Trophoblast cell (in vitro differentiated cells and primary cell): ENCODE measurements at regions not wholly inside any gene's neighbourhood (a gene's known extent, or its start where the extent isn't known, plus 50 kb on each side); places are given as distances from the start of the nearest gene placed in this dataset.
"Not testable (repeated sequence)": the region's sequence is repeated elsewhere in the genome, so short reads cannot be mapped to it uniquely, and the experiment has no call there.

Experiments
- DNase-seq, 2 donors: peaks; one replicate each; pipeline ENCODE4 v3.0.0-alpha.2; 2016
- H2AFZ ChIP-seq: 2 replicates; pipeline ENCODE4 v1.6.1; 2013; ENCODE audit warnings: low read length, moderate library complexity, mild to moderate bottlenecking; ENCODE audit not compliant: insufficient read depth, poor library complexity
- H2AK5ac ChIP-seq: 2 replicates; pipeline ENCODE4 v1.6.1; 2013; ENCODE audit warnings: mild to moderate bottlenecking, low read length
- H2BK120ac ChIP-seq: 2 replicates; pipeline ENCODE4 v1.6.1; 2013; ENCODE audit warnings: low read length, mild to moderate bottlenecking, moderate library complexity; ENCODE audit not compliant: insufficient read depth, poor library complexity
- H2BK12ac ChIP-seq: 2 replicates; pipeline ENCODE4 v1.6.1; 2013; ENCODE audit warnings: mild to moderate bottlenecking, low read length, moderate library complexity
- H2BK5ac ChIP-seq: 2 replicates; pipeline ENCODE4 v1.6.1; 2013; ENCODE audit warnings: low read length, low read depth, moderate library complexity, mild to moderate bottlenecking; ENCODE audit not compliant: poor library complexity
- H3K14ac ChIP-seq: 2 replicates; pipeline ENCODE4 v1.6.1; 2013; ENCODE audit warnings: mild to moderate bottlenecking, low read length
- H3K18ac ChIP-seq: 2 replicates; pipeline ENCODE4 v1.6.1; 2013; ENCODE audit warnings: mild to moderate bottlenecking, low read length
- H3K23ac ChIP-seq: 2 replicates; pipeline ENCODE4 v1.6.1; 2013; ENCODE audit warnings: low read length
- H3K27ac ChIP-seq: 2 replicates; pipeline ENCODE4 v1.5.1; 2013; ENCODE audit warnings: low read depth, mild to moderate bottlenecking, inconsistent platforms, low read length, moderate library complexity
- H3K27me3 ChIP-seq: 2 replicates; pipeline ENCODE4 v1.6.1; 2013; ENCODE audit warnings: inconsistent platforms, mild to moderate bottlenecking, low read length, moderate library complexity; ENCODE audit not compliant: insufficient read depth
- H3K36me3 ChIP-seq, 2 experiments: 1 replicate in 1 of 2; 2 replicates in 1 of 2; pipeline ENCODE4 v1.6.1; 2013; ENCODE audit warnings: low read length in 2 of 2, mild to moderate bottlenecking in 2 of 2, moderate library complexity in 1 of 2; ENCODE audit not compliant: insufficient read depth in 2 of 2, control insufficient read depth in 1 of 2
- H3K4ac ChIP-seq: 2 replicates; pipeline ENCODE4 v1.6.1; 2013; ENCODE audit warnings: low read depth, mild to moderate bottlenecking, low read length, moderate library complexity
- H3K4me1 ChIP-seq, 2 experiments: 1 replicate in 1 of 2; 2 replicates in 1 of 2; pipeline ENCODE4 v1.6.1; 2013; ENCODE audit warnings: low read length in 2 of 2, mild to moderate bottlenecking in 2 of 2, moderate library complexity in 1 of 2; ENCODE audit not compliant: insufficient read depth in 2 of 2, control insufficient read depth in 1 of 2
- H3K4me2 ChIP-seq: 2 replicates; pipeline ENCODE4 v1.6.1; 2013; ENCODE audit warnings: inconsistent platforms, mild to moderate bottlenecking, low read length, moderate library complexity
- H3K4me3 ChIP-seq: 2 replicates; pipeline ENCODE4 v1.5.1; 2013; ENCODE audit warnings: mild to moderate bottlenecking, low read depth, low read length, inconsistent platforms
- H3K79me1 ChIP-seq: one replicate; pipeline ENCODE4 v1.6.1; 2013; ENCODE audit warnings: low read length
- H3K79me2 ChIP-seq: 2 replicates; pipeline ENCODE4 v1.6.1; 2013; ENCODE audit warnings: low read length, mild to moderate bottlenecking; ENCODE audit not compliant: control insufficient read depth, insufficient read depth, poor library complexity
- H3K9ac ChIP-seq: 2 replicates; pipeline ENCODE4 v1.6.1; 2013; ENCODE audit warnings: mild to moderate bottlenecking, low read length
- H3K9me3 ChIP-seq: 2 replicates; pipeline ENCODE4 v1.6.1; 2013; ENCODE audit warnings: low read depth, mild to moderate bottlenecking, control low read depth, inconsistent platforms, low read length; ENCODE audit not compliant: insufficient read depth
- H4K12ac ChIP-seq: 2 replicates; pipeline ENCODE4 v1.6.1; 2013; ENCODE audit warnings: low read depth, mild to moderate bottlenecking, low read length, moderate library complexity
- H4K8ac ChIP-seq: 2 replicates; pipeline ENCODE4 v1.6.1; 2013; ENCODE audit warnings: low read depth, mild to moderate bottlenecking, low read length, moderate library complexity
- H4K91ac ChIP-seq: one replicate; pipeline ENCODE4 v1.6.1; 2013; ENCODE audit warnings: low read depth, mild to moderate bottlenecking, low read length, moderate library complexity
- WGBS: extraction: QIAGEN DNeasy Blood & Tissue Kit; methylation state at CpG from one replicate; pipeline ENCODE4 v1.1.7; 2013; ENCODE audit warnings: missing lambda C conversion rate; ENCODE audit not compliant: insufficient read length, insufficient coverage; ENCODE audit errors: extremely low coverage; 5-methylcytosine and 5-hydroxymethylcytosine counted together

- not testable (repeated sequence) for DNase-seq, H4K91ac ChIP-seq, H3K23ac ChIP-seq, H3K79me2 ChIP-seq, H3K4me2 ChIP-seq, H2BK12ac ChIP-seq, H2BK5ac ChIP-seq, H3K27ac ChIP-seq, H3K36me3 ChIP-seq, H3K14ac ChIP-seq, H3K79me1 ChIP-seq, H2AFZ ChIP-seq, H4K12ac ChIP-seq, H2BK120ac ChIP-seq, H3K4me1 ChIP-seq, H3K27me3 ChIP-seq, H2AK5ac ChIP-seq, H4K8ac ChIP-seq, H3K4me3 ChIP-seq, H3K9ac ChIP-seq, H3K9me3 ChIP-seq, H3K4ac ChIP-seq, H3K18ac ChIP-seq
- no CpG with 5 or more reads among the region's 8 CpGs for whole genome bisulfite sequencing
These were observed 267.6 kb upstream of the PODXL start for GRCh38 chr7:131823961-131824440.

- no peak overlapping the region for H4K8ac ChIP-seq
- H2BK120ac ChIP-seq: no peak overlapping the region
- H2AFZ ChIP-seq: no peak overlapping the region
- no peaks in the 10 kb centered on the region for H3K79me1 ChIP-seq
- H3K18ac ChIP-seq: no peak overlapping the region
- no peaks in the 10 kb centered on the region for H3K36me3 ChIP-seq
- no peaks in the 10 kb centered on the region for H3K27me3 ChIP-seq
- DNase-seq: no peak
- no peaks in the 10 kb centered on the region for H3K4me1 ChIP-seq
- H2AK5ac ChIP-seq: no peak overlapping the region
- H4K91ac ChIP-seq: no peak overlapping the region
- H3K27ac ChIP-seq: no peak overlapping the region
- H3K14ac ChIP-seq: no peak overlapping the region
- H2BK5ac ChIP-seq: no peak overlapping the region
- no peak overlapping the region for H3K23ac ChIP-seq
- H2BK12ac ChIP-seq: no peak overlapping the region
- no peak overlapping the region for H3K4ac ChIP-seq
- H3K4me2 ChIP-seq: no peak overlapping the region
- no peaks in the 10 kb centered on the region for H3K79me2 ChIP-seq
- H4K12ac ChIP-seq: no peak overlapping the region
- no CpG with 5 or more reads among the region's 4 CpGs for WGBS
- H3K9me3 ChIP-seq: peaks cover 3% of the 10 kb centered on the region
- no peak overlapping the region for H3K4me3 ChIP-seq
- H3K9ac ChIP-seq: no peak overlapping the region
These were observed 263.5 kb upstream of the PODXL start for GRCh38 chr7:131819891-131820290.

GRCh38 chr7:131816391-131817007 is 260.1 kb upstream of the PODXL start:
- no peak for DNase-seq
- Histone ChIP-seq H3K79me1 (no peaks in the 10 kb centered on the region), H3K27ac (no peak overlapping the region), H3K14ac (no peak overlapping the region), H2BK120ac (no peak overlapping the region), H4K91ac (no peak overlapping the region), H3K4me1 (no peaks in the 10 kb centered on the region), H3K4ac (no peak overlapping the region), H2AFZ (no peak overlapping the region), H2AK5ac (no peak overlapping the region), H3K4me2 (no peak overlapping the region), H2BK5ac (no peak overlapping the region), H4K12ac (no peak overlapping the region), H3K23ac (no peak overlapping the region), H3K18ac (no peak overlapping the region), H3K36me3 (no peaks in the 10 kb centered on the region), H3K9ac (no peak overlapping the region), H3K4me3 (no peak overlapping the region), H3K27me3 (no peaks in the 10 kb centered on the region), H4K8ac (no peak overlapping the region), H2BK12ac (no peak overlapping the region), H3K9me3 (peaks cover 3% of the 10 kb centered on the region), H3K79me2 (no peaks in the 10 kb centered on the region)
- WGBS: no CpG with 5 or more reads among the region's 6 CpGs

GRCh38 chr7:131808736-131809135 is 252.3 kb upstream of the PODXL start:
- no peak overlapping the region for H3K4me3 ChIP-seq
- H2AK5ac ChIP-seq: no peak overlapping the region
- H3K9ac ChIP-seq: no peak overlapping the region
- no peak overlapping the region for H2BK5ac ChIP-seq
- no peaks in the 10 kb centered on the region for H3K4me1 ChIP-seq
- no peak overlapping the region for H4K91ac ChIP-seq
- no peaks in the 10 kb centered on the region for H3K79me1 ChIP-seq
- no peak overlapping the region for H4K12ac ChIP-seq
- no peak overlapping the region for H3K4ac ChIP-seq
- no peak overlapping the region for H2BK12ac ChIP-seq
- H3K27me3 ChIP-seq: no peaks in the 10 kb centered on the region
- no peaks in the 10 kb centered on the region for H3K36me3 ChIP-seq
- H2AFZ ChIP-seq: no peak overlapping the region
- no peak overlapping the region for H2BK120ac ChIP-seq
- no peak overlapping the region for H3K18ac ChIP-seq
- no peak overlapping the region for H3K14ac ChIP-seq
- H3K23ac ChIP-seq: no peak overlapping the region
- H3K27ac ChIP-seq: no peak overlapping the region
- no peak overlapping the region for H3K4me2 ChIP-seq
- no peaks in the 10 kb centered on the region for H3K9me3 ChIP-seq
- H4K8ac ChIP-seq: no peak overlapping the region
- no CpG with 5 or more reads among the region's 2 CpGs for WGBS
- no peaks in the 10 kb centered on the region for H3K79me2 ChIP-seq
- DNase-seq: no peak
